Osteoblast (primary cell): ENCODE measurements at regions not wholly inside any gene's neighbourhood (a gene's known extent, or its start where the extent isn't known, plus 50 kb on each side); places are given as distances from the start of the nearest gene placed in this dataset.

Source experiments
- DNase-seq: peaks from one replicate; pipeline ENCODE4 v3.0.0; 2011; ENCODE audit warnings: low spot score, mixed read lengths; ENCODE audit not compliant: insufficient read length; ENCODE audit errors: missing footprints
- H2AFZ ChIP-seq: 2 replicates; pipeline ENCODE4 v1.6.0; 2011; ENCODE audit warnings: mild to moderate bottlenecking, low read length
- H3K27ac ChIP-seq: 2 replicates; pipeline ENCODE4 v1.5.1; 2011; ENCODE audit warnings: mild to moderate bottlenecking, low read depth, low read length, moderate library complexity
- H3K27me3 ChIP-seq: 2 replicates; pipeline ENCODE4 v1.6.0; 2012; ENCODE audit warnings: mild to moderate bottlenecking, control low read depth, inconsistent platforms, low read length, moderate library complexity; ENCODE audit not compliant: insufficient read depth
- H3K36me3 ChIP-seq: 2 replicates; pipeline ENCODE4 v1.5.1; 2011; ENCODE audit warnings: mild to moderate bottlenecking, low read length, control low read depth, moderate library complexity; ENCODE audit not compliant: insufficient read depth
- H3K4me1 ChIP-seq: 2 replicates; pipeline ENCODE4 v1.5.1; 2011; ENCODE audit warnings: mild to moderate bottlenecking, low read length, control low read depth, moderate library complexity; ENCODE audit not compliant: insufficient read depth
- H3K4me2 ChIP-seq: 2 replicates; pipeline ENCODE4 v1.6.0; 2011; ENCODE audit warnings: mild to moderate bottlenecking, low read length; ENCODE audit not compliant: insufficient read depth
- H3K4me3 ChIP-seq: fragments of 200-600 bp; sonication (generic); 3 replicates; pipeline ENCODE4 v1.5.1; 2012; ENCODE audit warnings: mild to moderate bottlenecking, low read length, inconsistent platforms; ENCODE audit not compliant: insufficient read depth
- H3K79me2 ChIP-seq: 2 replicates; pipeline ENCODE4 v1.6.0; 2012; ENCODE audit warnings: mild to moderate bottlenecking, low read length, control low read depth, inconsistent platforms; ENCODE audit not compliant: insufficient read depth
- H3K9me3 ChIP-seq: 2 replicates; pipeline ENCODE4 v1.5.1; 2011; ENCODE audit warnings: low read depth, low read length, control low read depth
- H4K20me1 ChIP-seq: 2 replicates; pipeline ENCODE4 v1.6.0; 2012; ENCODE audit warnings: mild to moderate bottlenecking, low read length, control low read depth; ENCODE audit not compliant: insufficient read depth
- CTCF ChIP-seq: IDR thresholded peaks from 2 replicates; pipeline ENCODE4 v1.5.1; 2011; ENCODE audit warnings: mild to moderate bottlenecking, low read depth, low read length, moderate library complexity; ENCODE audit errors: extremely low read depth

- Histone ChIP-seq H3K79me2 (no peaks in the 10 kb centered on the region), H3K4me1 (no peaks in the 10 kb centered on the region), H2AFZ (no peak overlapping the region), H3K9me3 (no peaks in the 10 kb centered on the region), H3K36me3 (no peaks in the 10 kb centered on the region), H3K4me2 (no peak overlapping the region), H3K27me3 (no peaks in the 10 kb centered on the region), H3K4me3 (no peak overlapping the region), H3K27ac (no peak overlapping the region), H4K20me1 (no peaks in the 10 kb centered on the region)
- DNase-seq: no peak
- no peak for TF ChIP-seq CTCF
Observed at GRCh38 chr2:241976296-241976695, 106.8 kb downstream of the RTP5 start.

GRCh38 chr2:241977557-241978300 is 108.2 kb downstream of the RTP5 start:
- H3K9me3 ChIP-seq: no peaks in the 10 kb centered on the region
- H3K4me1 ChIP-seq: no peaks in the 10 kb centered on the region
- H3K4me3 ChIP-seq: no peak overlapping the region
- no peak overlapping the region for H3K4me2 ChIP-seq
- no peaks in the 10 kb centered on the region for H4K20me1 ChIP-seq
- DNase-seq: no peak
- no peak for TF ChIP-seq CTCF
- H3K27ac ChIP-seq: no peak overlapping the region
- H2AFZ ChIP-seq: no peak overlapping the region
- no peaks in the 10 kb centered on the region for H3K27me3 ChIP-seq
- no peaks in the 10 kb centered on the region for H3K79me2 ChIP-seq
- no peaks in the 10 kb centered on the region for H3K36me3 ChIP-seq

- H3K4me3 ChIP-seq: no peak overlapping the region
- H4K20me1 ChIP-seq: no peaks in the 10 kb centered on the region
- no peaks in the 10 kb centered on the region for H3K27me3 ChIP-seq
- DNase-seq: no peak
- no peak overlapping the region for H2AFZ ChIP-seq
- H3K4me1 ChIP-seq: no peaks in the 10 kb centered on the region
- H3K4me2 ChIP-seq: no peak overlapping the region
- no peaks in the 10 kb centered on the region for H3K9me3 ChIP-seq
- H3K79me2 ChIP-seq: no peaks in the 10 kb centered on the region
- H3K27ac ChIP-seq: no peak overlapping the region
- H3K36me3 ChIP-seq: no peaks in the 10 kb centered on the region
- TF ChIP-seq CTCF: no peak
Observed at GRCh38 chr2:241978670-241979069, 109.1 kb downstream of the RTP5 start.

- H3K27ac ChIP-seq: no peak overlapping the region
Observed at GRCh38 chr2:241980193-241980592, 110.7 kb downstream of the RTP5 start.

More at GRCh38 chr2:241980193-241980592, 110.7 kb downstream of the RTP5 start:
- Histone ChIP-seq H2AFZ (no peak overlapping the region), H3K27me3 (no peaks in the 10 kb centered on the region), H3K9me3 (no peaks in the 10 kb centered on the region), H3K36me3 (no peaks in the 10 kb centered on the region), H3K4me3 (no peak overlapping the region), H3K4me2 (no peak overlapping the region), H3K4me1 (no peaks in the 10 kb centered on the region), H3K79me2 (no peaks in the 10 kb centered on the region), H4K20me1 (no peaks in the 10 kb centered on the region)
- TF ChIP-seq CTCF: no peak
- no peak for DNase-seq
